Mucosa of gallbladder (tissue), 1 donor: ENCODE measurements at regions not wholly inside any gene's neighbourhood (a gene's known extent, or its start where the extent isn't known, plus 50 kb on each side); places are given as distances from the start of the nearest gene placed in this dataset.

ENCODE experiments used
- DNase-seq: peaks from one replicate; pipeline ENCODE4 v3.0.0-alpha.2; 2020; ENCODE audit warnings: low spot score
- donor health status: DM: no; HTN: no; CAD: no.

GRCh38 chr11:95549301-95549700 is 240.3 kb downstream of the FAM76B start:
- DNase-seq, result no peak

- DNase-seq, result no peak
These were observed 241.2 kb downstream of the FAM76B start for GRCh38 chr11:95548416-95548815.

GRCh38 chr11:95547976-95548375 is 241.6 kb downstream of the FAM76B start:
- no peak for DNase-seq

- no peak for DNase-seq
These were observed 242.4 kb downstream of the FAM76B start for GRCh38 chr11:95547186-95547585.

- no peak for DNase-seq
These were observed 244.3 kb downstream of the FAM76B start for GRCh38 chr11:95545116-95545875.

- DNase-seq, result no peak
These were observed 245.3 kb downstream of the FAM76B start for GRCh38 chr11:95544095-95544856.

- DNase-seq, result no peak
These were observed 246.6 kb downstream of the FAM76B start for GRCh38 chr11:95542868-95543551.

- DNase-seq, result no peak
These were observed 247.9 kb downstream of the FAM76B start for GRCh38 chr11:95541715-95542114.

- DNase-seq, result no peak
These were observed 253.4 kb downstream of the FAM76B start for GRCh38 chr11:95536047-95536690.

- no peak for DNase-seq
These were observed 254.8 kb downstream of the FAM76B start for GRCh38 chr11:95534809-95535208.

- DNase-seq, result no peak
These were observed 255.4 kb downstream of the FAM76B start for GRCh38 chr11:95534226-95534625.

GRCh38 chr11:95531116-95531515 is 258.5 kb downstream of the FAM76B start:
- DNase-seq, result no peak

GRCh38 chr11:95524314-95525036 is 265.1 kb downstream of the FAM76B start:
- DNase-seq, result no peak

GRCh38 chr11:95522874-95523273 is 266.7 kb downstream of the FAM76B start:
- peak; percentile 75 for DNase-seq

GRCh38 chr11:95521862-95522261 is 267.7 kb downstream of the FAM76B start:
- no peak for DNase-seq

GRCh38 chr11:95521133-95521542 is 268.4 kb downstream of the FAM76B start:
- no peak for DNase-seq

GRCh38 chr11:95520369-95521132 is 269.0 kb downstream of the FAM76B start:
- DNase-seq, result no peak

GRCh38 chr11:95519912-95520311 is 269.7 kb downstream of the FAM76B start:
- no peak for DNase-seq

GRCh38 chr11:95517453-95517852 is 272.1 kb downstream of the FAM76B start:
- DNase-seq, result no peak

- DNase-seq, result no peak
These were observed 272.8 kb downstream of the FAM76B start for GRCh38 chr11:95516786-95517185.

- no peak for DNase-seq
These were observed 273.4 kb downstream of the FAM76B start for GRCh38 chr11:95516175-95516574.
